GM12875 (cell line): ENCODE measurements at regions not wholly inside any gene's neighbourhood (a gene's known extent, or its start where the extent isn't known, plus 50 kb on each side); places are given as distances from the start of the nearest gene placed in this dataset.

Experiments used
- H3K4me3 ChIP-seq: one replicate; pipeline ENCODE4 v1.5.1; 2011; ENCODE audit warnings: low read depth, low read length, control low read depth
- TF ChIP-seq, protein P1 (sequence below): IDR thresholded peaks from 2 replicates; pipeline ENCODE4 v1.5.1; 2011; ENCODE audit warnings: low read depth, mild to moderate bottlenecking, control low read depth, inconsistent platforms, low read length, moderate library complexity, borderline replicate concordance; ENCODE audit not compliant: insufficient read depth

DNA sequence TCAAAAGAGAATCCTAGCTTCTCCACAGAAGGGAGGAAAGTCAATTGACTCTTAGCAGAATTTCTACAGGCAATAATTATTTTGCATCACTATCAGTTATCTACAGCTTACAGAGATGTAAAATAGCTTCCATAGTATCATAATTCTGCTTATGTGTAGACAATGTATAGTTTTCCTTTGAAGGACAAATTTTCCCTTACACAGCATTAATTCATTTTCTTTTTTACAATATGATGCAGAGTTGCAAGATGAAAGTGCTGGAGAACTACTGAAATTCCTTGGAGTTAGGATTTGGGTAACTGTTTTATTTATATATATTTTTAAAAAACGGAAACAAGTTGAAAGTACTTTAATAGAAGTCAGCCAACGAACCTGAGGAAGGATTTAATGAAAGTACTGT, 111.0 kb upstream of the CPHXL start:
- TF ChIP-seq, protein P1, sequence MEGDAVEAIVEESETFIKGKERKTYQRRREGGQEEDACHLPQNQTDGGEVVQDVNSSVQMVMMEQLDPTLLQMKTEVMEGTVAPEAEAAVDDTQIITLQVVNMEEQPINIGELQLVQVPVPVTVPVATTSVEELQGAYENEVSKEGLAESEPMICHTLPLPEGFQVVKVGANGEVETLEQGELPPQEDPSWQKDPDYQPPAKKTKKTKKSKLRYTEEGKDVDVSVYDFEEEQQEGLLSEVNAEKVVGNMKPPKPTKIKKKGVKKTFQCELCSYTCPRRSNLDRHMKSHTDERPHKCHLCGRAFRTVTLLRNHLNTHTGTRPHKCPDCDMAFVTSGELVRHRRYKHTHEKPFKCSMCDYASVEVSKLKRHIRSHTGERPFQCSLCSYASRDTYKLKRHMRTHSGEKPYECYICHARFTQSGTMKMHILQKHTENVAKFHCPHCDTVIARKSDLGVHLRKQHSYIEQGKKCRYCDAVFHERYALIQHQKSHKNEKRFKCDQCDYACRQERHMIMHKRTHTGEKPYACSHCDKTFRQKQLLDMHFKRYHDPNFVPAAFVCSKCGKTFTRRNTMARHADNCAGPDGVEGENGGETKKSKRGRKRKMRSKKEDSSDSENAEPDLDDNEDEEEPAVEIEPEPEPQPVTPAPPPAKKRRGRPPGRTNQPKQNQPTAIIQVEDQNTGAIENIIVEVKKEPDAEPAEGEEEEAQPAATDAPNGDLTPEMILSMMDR = no peak

DNA sequence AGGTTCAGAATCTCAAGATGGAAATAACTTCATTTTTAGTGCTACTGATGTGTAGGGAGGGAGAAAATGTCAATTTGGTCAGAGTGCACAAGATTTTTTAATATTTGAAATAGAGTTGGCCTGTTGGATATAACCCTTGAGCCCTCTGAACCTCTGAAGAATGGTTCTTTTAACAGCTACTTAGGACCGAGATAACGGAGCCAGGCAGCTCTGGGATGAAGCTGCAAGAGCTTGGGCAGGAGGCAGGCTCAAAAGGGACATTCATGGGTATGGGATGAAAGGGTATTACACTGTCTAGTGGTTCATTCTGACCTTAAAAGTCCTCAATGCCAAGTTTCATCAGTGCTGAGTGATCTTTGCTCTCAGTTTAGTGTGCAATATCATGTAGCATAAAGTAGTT, 111.4 kb upstream of the CPHXL start:
- TF ChIP-seq, protein P1 = no peak

More for the DNA sequence above, 111.0 kb upstream of the CPHXL start:
- H3K4me3 ChIP-seq = no peak overlapping the region

GRCh38 chr16:75841517-75841916, 115.2 kb upstream of the CPHXL start:
- TF ChIP-seq, protein P1 = no peak
- H3K4me3 ChIP-seq = no peak overlapping the region

More for the DNA sequence above, 111.4 kb upstream of the CPHXL start:
- H3K4me3 ChIP-seq = no peak overlapping the region

- TF ChIP-seq, protein P1 = no peak
Measured at GRCh38 chr16:75847172-75847571, 120.9 kb upstream of the CPHXL start.

DNA sequence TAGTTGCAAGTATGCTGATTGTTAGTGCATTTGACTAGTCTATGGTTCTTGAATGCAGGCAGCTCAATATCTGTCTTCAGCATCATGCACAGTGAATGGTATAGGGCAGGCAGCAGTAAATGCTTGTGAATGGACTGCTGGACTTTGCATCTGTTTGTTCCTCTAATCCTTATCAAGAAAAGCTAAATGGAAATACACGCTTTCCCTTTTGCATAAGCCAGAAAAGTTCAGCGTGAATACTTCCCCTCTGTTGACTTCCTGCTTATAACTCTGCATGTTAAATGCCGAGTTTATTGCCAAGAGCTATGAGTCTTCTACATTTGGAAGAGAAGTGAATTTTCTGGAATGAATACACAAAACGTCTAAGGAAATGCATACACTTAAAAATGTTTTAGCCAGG, 127.9 kb upstream of the CPHXL start:
- TF ChIP-seq, protein P1 = no peak
- H3K4me3 ChIP-seq = no peak overlapping the region

More at GRCh38 chr16:75847172-75847571, 120.9 kb upstream of the CPHXL start:
- no peak overlapping the region for H3K4me3 ChIP-seq

DNA sequence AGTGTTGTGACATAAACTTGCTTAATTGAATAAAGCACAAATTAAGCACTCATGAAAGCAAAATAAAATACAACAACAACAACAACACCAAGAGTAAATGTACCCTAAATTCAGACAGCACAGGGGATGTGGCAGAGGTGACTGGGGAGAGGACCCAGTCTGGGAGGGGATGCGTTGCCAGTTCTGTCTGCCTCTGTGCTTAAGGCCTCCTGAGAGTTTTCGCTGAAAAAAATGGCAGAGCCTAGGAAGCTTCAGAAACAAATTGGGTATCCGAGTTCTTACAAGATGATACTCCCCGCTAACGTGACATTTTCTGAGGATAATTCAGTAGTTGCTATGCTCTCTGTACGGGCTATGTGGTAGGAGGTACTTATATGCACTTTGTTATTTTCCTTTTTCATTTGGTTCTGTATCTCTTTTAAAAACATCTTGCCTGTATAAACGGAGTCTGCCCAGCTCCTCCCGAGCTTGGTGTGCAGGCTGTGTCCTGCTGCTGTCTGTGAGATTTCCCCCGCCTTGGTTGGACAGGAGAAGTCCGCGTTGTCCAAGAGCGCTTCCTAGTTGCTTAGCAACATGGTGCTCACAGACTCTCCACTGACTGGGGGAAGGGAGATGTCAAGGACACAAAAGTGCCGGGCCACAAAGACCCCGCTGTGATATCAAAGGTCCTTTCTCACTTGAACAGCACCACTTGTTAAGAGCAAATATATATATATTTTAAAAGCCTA, 134.2 kb upstream of the CPHXL start:
- TF ChIP-seq, protein P1 = no peak
- H3K4me3 ChIP-seq = no peak overlapping the region

GRCh38 chr16:75861311-75862097, 135.2 kb upstream of the CPHXL start:
- no peak overlapping the region for H3K4me3 ChIP-seq
- TF ChIP-seq, protein P1 = no peak
